ENCODE measurements at regions not wholly inside any gene's neighbourhood (a gene's known extent, or its start where the extent isn't known, plus 50 kb on each side); places are given as distances from the start of the nearest gene placed in this dataset.
"Not testable (repeated sequence)": the region's sequence is repeated elsewhere in the genome, so short reads cannot be mapped to it uniquely, and the experiment has no call there.

- in situ Hi-C loops (cut with HindIII; ENCODE audit: low sequenced_read_pairs), result no loop called here
- no peak for TF ChIP-seq CTCF (IDR thresholded peaks at IDR 0.05; ENCODE audit: low read depth, low read length)
- no peak overlapping the region for H3K4me3 ChIP-seq (ENCODE audit: low read depth, low read length)
- no peak for DNase-seq (ENCODE audit: low read depth, low spot score)
Measured at GRCh38 chr18:54465502-54465901, 107.8 kb downstream of the C18orf54 start.

- in situ Hi-C loops (cut with HindIII; ENCODE audit: low sequenced_read_pairs), result no loop called here
- DNase-seq (ENCODE audit: low read depth, low spot score), result no peak
- no peak overlapping the region for H3K4me3 ChIP-seq (ENCODE audit: low read depth, low read length)
- no peak for TF ChIP-seq CTCF (IDR thresholded peaks at IDR 0.05; ENCODE audit: low read depth, low read length)
Measured at GRCh38 chr18:54466248-54467005, 108.7 kb downstream of the C18orf54 start.

- H3K4me3 ChIP-seq (ENCODE audit: low read depth, low read length), result no peak overlapping the region
- TF ChIP-seq CTCF (IDR thresholded peaks at IDR 0.05; ENCODE audit: low read depth, low read length), result no peak
- DNase-seq (ENCODE audit: low read depth, low spot score), result no peak
- in situ Hi-C loops (cut with HindIII; ENCODE audit: low sequenced_read_pairs), result no loop called here
Measured at GRCh38 chr18:54479365-54479764, 111.7 kb upstream of the DYNAP start.

GRCh38 chr18:54480616-54481015, 110.4 kb upstream of the DYNAP start:
- no peak overlapping the region for H3K4me3 ChIP-seq (ENCODE audit: low read depth, low read length)
- no peak for TF ChIP-seq CTCF (IDR thresholded peaks at IDR 0.05; ENCODE audit: low read depth, low read length)
- DNase-seq (ENCODE audit: low read depth, low spot score), result no peak
- in situ Hi-C loops (cut with HindIII; ENCODE audit: low sequenced_read_pairs), result no loop called here

GRCh38 chr18:54502451-54502850, 88.6 kb upstream of the DYNAP start:
- H3K4me3 ChIP-seq (ENCODE audit: low read depth, low read length); in situ Hi-C loops (cut with HindIII; ENCODE audit: low sequenced_read_pairs); DNase-seq (ENCODE audit: low read depth, low spot score): not testable (repeated sequence)

- no peak for DNase-seq (ENCODE audit: low read depth, low spot score)
- no peak for TF ChIP-seq CTCF (IDR thresholded peaks at IDR 0.05; ENCODE audit: low read depth, low read length)
- in situ Hi-C loops (cut with HindIII; ENCODE audit: low sequenced_read_pairs), result no loop called here
- no peak overlapping the region for H3K4me3 ChIP-seq (ENCODE audit: low read depth, low read length)
Measured at GRCh38 chr18:54503131-54503894, 87.7 kb upstream of the DYNAP start.

Data from astrocyte of the spinal cord (primary cell).